ENCODE measurements at regions not wholly inside any gene's neighbourhood (a gene's known extent, or its start where the extent isn't known, plus 50 kb on each side); places are given as distances from the start of the nearest gene placed in this dataset.

DNA sequence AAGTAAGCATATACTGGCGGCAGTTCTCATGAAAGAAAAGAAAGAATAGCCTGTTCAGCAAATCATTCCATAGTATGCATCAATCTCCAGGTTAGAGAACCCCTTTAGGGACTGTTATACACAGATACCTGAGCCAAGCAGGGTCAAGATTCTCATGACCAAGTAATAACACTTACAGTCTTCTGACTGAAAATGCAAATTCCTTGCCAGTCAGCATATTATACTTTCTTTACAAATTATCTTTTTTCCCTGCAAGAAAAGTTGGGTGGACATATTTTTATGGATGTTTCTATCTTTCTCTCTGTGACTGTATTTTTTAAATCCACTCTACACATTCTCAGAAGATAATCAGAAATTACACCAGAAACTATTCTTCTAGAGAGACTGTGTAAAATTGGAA is 120.4 kb upstream of the COL5A2 start:
- no peak overlapping the region for H2BK120ac ChIP-seq (ENCODE audit: low read depth, low read length)
- WGBS (ENCODE audit: extremely low coverage, insufficient coverage, low lambda C conversion rate), result no CpG with 5 or more reads among the region's 1 CpG

DNA sequence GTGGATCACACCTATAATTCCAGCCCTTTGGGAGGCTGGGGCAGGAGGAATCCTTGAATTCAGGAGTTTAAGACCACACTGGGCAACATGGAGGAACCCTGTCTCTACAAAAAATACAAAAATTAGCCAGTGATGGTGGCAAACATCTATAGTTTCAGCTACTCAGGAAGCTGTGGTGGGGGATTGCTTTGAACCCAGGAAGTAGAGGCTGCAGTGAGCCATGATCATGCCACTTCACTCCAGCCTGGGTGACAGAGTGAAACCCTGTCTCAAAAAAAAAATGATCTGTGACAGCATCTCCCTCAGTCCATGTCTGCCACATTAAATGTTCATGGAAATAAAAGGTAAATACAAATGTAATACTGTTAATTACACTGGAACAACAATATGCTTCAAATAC is 121.4 kb upstream of the COL5A2 start:
- Histone ChIP-seq H3K56ac (ENCODE audit: low read length) (no peak overlapping the region), H3K4me1 (ENCODE audit: control insufficient read depth, low read depth, low read length) (no peaks in the 10 kb centered on the region), H2BK5ac (ENCODE audit: low read length) (no peak overlapping the region), H3K27me3 (ENCODE audit: insufficient read depth, low read length, poor library complexity) (no peaks in the 10 kb centered on the region), H2BK120ac (ENCODE audit: low read depth, low read length) (no peak overlapping the region), H3K4me3 (ENCODE audit: low read length) (no peak overlapping the region), H3K18ac (ENCODE audit: low read length) (no peak overlapping the region), H4K5ac (ENCODE audit: low read length) (no peak overlapping the region), H3K36me3 (ENCODE audit: control insufficient read depth, insufficient read depth, low read length) (no peaks in the 10 kb centered on the region), H3K4ac (ENCODE audit: low read depth, low read length) (no peak overlapping the region), H3K9ac (ENCODE audit: low read length) (no peak overlapping the region), H3K27ac (ENCODE audit: low read depth, low read length) (no peak overlapping the region), H2BK15ac (replicated peaks; ENCODE audit: low read depth) (no peak overlapping the region), H2AK5ac (ENCODE audit: low read length) (no peak overlapping the region), H3K4me2 (ENCODE audit: low read length) (no peak overlapping the region), H3K23ac (ENCODE audit: low read length) (no peak overlapping the region), H3K79me2 (ENCODE audit: control insufficient read depth, insufficient read depth, low read length) (no peaks in the 10 kb centered on the region), H3K79me1 (ENCODE audit: low read length) (no peaks in the 10 kb centered on the region), H4K8ac (ENCODE audit: low read depth, low read length) (no peak overlapping the region)
- DNase-seq, result no peak

More for the DNA sequence above, 120.4 kb upstream of the COL5A2 start:
- H4K5ac ChIP-seq (ENCODE audit: low read length), result no peak overlapping the region
- no peak overlapping the region for H3K9ac ChIP-seq (ENCODE audit: low read length)
- no peak overlapping the region for H3K23ac ChIP-seq (ENCODE audit: low read length)
- H3K27me3 ChIP-seq (ENCODE audit: insufficient read depth, low read length, poor library complexity), result no peaks in the 10 kb centered on the region
- H3K4me2 ChIP-seq (ENCODE audit: low read length), result no peak overlapping the region
- H3K18ac ChIP-seq (ENCODE audit: low read length), result no peak overlapping the region
- H3K4ac ChIP-seq (ENCODE audit: low read depth, low read length), result no peak overlapping the region
- no peak overlapping the region for H2BK15ac ChIP-seq (replicated peaks; ENCODE audit: low read depth)
- no peak overlapping the region for H2BK5ac ChIP-seq (ENCODE audit: low read length)
- no peak overlapping the region for H3K27ac ChIP-seq (ENCODE audit: low read depth, low read length)
- H3K4me1 ChIP-seq (ENCODE audit: control insufficient read depth, low read depth, low read length), result no peaks in the 10 kb centered on the region
- H3K4me3 ChIP-seq (ENCODE audit: low read length), result no peak overlapping the region
- DNase-seq, result no peak
- H2AK5ac ChIP-seq (ENCODE audit: low read length), result no peak overlapping the region
- no peaks in the 10 kb centered on the region for H3K79me1 ChIP-seq (ENCODE audit: low read length)
- H3K79me2 ChIP-seq (ENCODE audit: control insufficient read depth, insufficient read depth, low read length), result no peaks in the 10 kb centered on the region
- no peak overlapping the region for H4K8ac ChIP-seq (ENCODE audit: low read depth, low read length)
- no peak overlapping the region for H3K56ac ChIP-seq (ENCODE audit: low read length)
- H3K36me3 ChIP-seq (ENCODE audit: control insufficient read depth, insufficient read depth, low read length), result no peaks in the 10 kb centered on the region

DNA sequence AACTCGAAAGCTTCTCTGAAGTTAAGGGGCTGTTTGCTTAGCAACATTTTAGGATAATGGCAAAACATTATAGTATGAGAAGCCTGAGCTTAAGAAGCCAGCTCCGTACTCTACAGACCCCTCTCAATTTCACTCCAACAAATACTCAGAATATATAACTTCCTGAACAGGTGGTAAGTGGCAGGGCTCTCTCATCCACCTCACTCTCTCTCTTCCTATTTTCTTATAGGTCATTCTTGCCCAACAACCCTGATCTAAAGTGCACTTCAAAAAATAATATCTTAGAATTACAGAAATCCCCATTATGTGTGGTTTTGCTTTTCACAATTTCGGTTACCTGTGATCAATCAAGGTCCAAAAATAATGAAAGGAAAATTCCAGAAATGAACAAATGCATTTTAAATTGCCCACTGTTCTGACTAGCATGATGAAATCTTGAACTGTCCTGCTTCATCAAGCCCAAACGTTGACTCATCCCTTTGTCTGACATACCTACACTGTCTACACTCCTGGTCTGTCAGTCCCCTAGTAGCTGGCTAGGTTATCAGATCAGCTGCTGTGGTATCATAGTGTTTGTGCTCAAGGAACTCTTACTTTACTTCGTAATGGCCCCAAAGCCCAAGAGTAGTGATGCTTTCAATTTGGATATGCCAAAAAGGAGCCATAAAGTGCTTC is 122.8 kb upstream of the COL5A2 start:
- Histone ChIP-seq H3K4me1 (ENCODE audit: control insufficient read depth, low read depth, low read length) (no peaks in the 10 kb centered on the region), H3K79me2 (ENCODE audit: control insufficient read depth, insufficient read depth, low read length) (no peaks in the 10 kb centered on the region), H2AK5ac (ENCODE audit: low read length) (no peak overlapping the region), H3K4me3 (ENCODE audit: low read length) (no peak overlapping the region), H3K27me3 (ENCODE audit: insufficient read depth, low read length, poor library complexity) (no peaks in the 10 kb centered on the region), H3K27ac (ENCODE audit: low read depth, low read length) (no peak overlapping the region), H4K8ac (ENCODE audit: low read depth, low read length) (no peak overlapping the region), H3K4me2 (ENCODE audit: low read length) (no peak overlapping the region), H3K4ac (ENCODE audit: low read depth, low read length) (peak overlapping the region; percentile 36), H3K56ac (ENCODE audit: low read length) (peak overlapping the region; percentile 6), H3K18ac (ENCODE audit: low read length) (peak overlapping the region; percentile 60), H4K5ac (ENCODE audit: low read length) (no peak overlapping the region), H3K79me1 (ENCODE audit: low read length) (no peaks in the 10 kb centered on the region), H2BK120ac (ENCODE audit: low read depth, low read length) (peak overlapping the region; percentile 67), H3K36me3 (ENCODE audit: control insufficient read depth, insufficient read depth, low read length) (no peaks in the 10 kb centered on the region), H3K9ac (ENCODE audit: low read length) (no peak overlapping the region), H2BK15ac (replicated peaks; ENCODE audit: low read depth) (peak overlapping the region; percentile 36), H3K23ac (ENCODE audit: low read length) (no peak overlapping the region), H2BK5ac (ENCODE audit: low read length) (no peak overlapping the region)
- peak; percentile 67 for DNase-seq
- WGBS (ENCODE audit: extremely low coverage, insufficient coverage, low lambda C conversion rate), result no CpG with 5 or more reads among the region's 5 CpGs

GRCh38 chr2:189304360-189304759 is 124.8 kb upstream of the COL5A2 start:
- no peak overlapping the region for H4K5ac ChIP-seq (ENCODE audit: low read length)
- H3K79me2 ChIP-seq (ENCODE audit: control insufficient read depth, insufficient read depth, low read length), result no peaks in the 10 kb centered on the region
- no peaks in the 10 kb centered on the region for H3K27me3 ChIP-seq (ENCODE audit: insufficient read depth, low read length, poor library complexity)
- no peaks in the 10 kb centered on the region for H3K4me1 ChIP-seq (ENCODE audit: control insufficient read depth, low read depth, low read length)
- peak; percentile 34 for DNase-seq
- no peak overlapping the region for H3K18ac ChIP-seq (ENCODE audit: low read length)
- H2BK5ac ChIP-seq (ENCODE audit: low read length), result peak overlapping the region; percentile 49
- no peak overlapping the region for H2BK15ac ChIP-seq (replicated peaks; ENCODE audit: low read depth)
- H3K9ac ChIP-seq (ENCODE audit: low read length), result no peak overlapping the region
- H2BK120ac ChIP-seq (ENCODE audit: low read depth, low read length), result peak overlapping the region; percentile 18
- no peak overlapping the region for H4K8ac ChIP-seq (ENCODE audit: low read depth, low read length)
- no peak overlapping the region for H3K4ac ChIP-seq (ENCODE audit: low read depth, low read length)
- H3K27ac ChIP-seq (ENCODE audit: low read depth, low read length), result no peak overlapping the region
- no peak overlapping the region for H3K4me3 ChIP-seq (ENCODE audit: low read length)
- no peak overlapping the region for H3K23ac ChIP-seq (ENCODE audit: low read length)
- no peak overlapping the region for H2AK5ac ChIP-seq (ENCODE audit: low read length)
- no peaks in the 10 kb centered on the region for H3K79me1 ChIP-seq (ENCODE audit: low read length)
- no CpG with 5 or more reads among the region's 2 CpGs for WGBS (ENCODE audit: extremely low coverage, insufficient coverage, low lambda C conversion rate)
- no peaks in the 10 kb centered on the region for H3K36me3 ChIP-seq (ENCODE audit: control insufficient read depth, insufficient read depth, low read length)
- H3K4me2 ChIP-seq (ENCODE audit: low read length), result no peak overlapping the region
- peak overlapping the region; percentile 32 for H3K56ac ChIP-seq (ENCODE audit: low read length)

GRCh38 chr2:189305291-189305943 is 125.9 kb upstream of the COL5A2 start:
- peak overlapping the region; percentile 96 for H2BK15ac ChIP-seq (replicated peaks; ENCODE audit: low read depth)

More at GRCh38 chr2:189305291-189305943, 125.9 kb upstream of the COL5A2 start:
- Histone ChIP-seq H3K4me1 (ENCODE audit: control insufficient read depth, low read depth, low read length) (no peaks in the 10 kb centered on the region), H4K5ac (ENCODE audit: low read length) (no peak overlapping the region), H3K4ac (ENCODE audit: low read depth, low read length) (peak overlapping the region; percentile 96), H3K79me2 (ENCODE audit: control insufficient read depth, insufficient read depth, low read length) (no peaks in the 10 kb centered on the region), H3K79me1 (ENCODE audit: low read length) (no peaks in the 10 kb centered on the region), H3K4me3 (ENCODE audit: low read length) (no peak overlapping the region), H4K8ac (ENCODE audit: low read depth, low read length) (no peak overlapping the region), H3K18ac (ENCODE audit: low read length) (peak overlapping the region; percentile 90), H2BK120ac (ENCODE audit: low read depth, low read length) (peak overlapping the region; percentile 98), H3K4me2 (ENCODE audit: low read length) (no peak overlapping the region), H3K56ac (ENCODE audit: low read length) (no peak overlapping the region), H3K23ac (ENCODE audit: low read length) (no peak overlapping the region), H3K9ac (ENCODE audit: low read length) (no peak overlapping the region), H3K27me3 (ENCODE audit: insufficient read depth, low read length, poor library complexity) (no peaks in the 10 kb centered on the region), H3K27ac (ENCODE audit: low read depth, low read length) (peak overlapping the region; percentile 13), H3K36me3 (ENCODE audit: control insufficient read depth, insufficient read depth, low read length) (no peaks in the 10 kb centered on the region), H2AK5ac (ENCODE audit: low read length) (no peak overlapping the region), H2BK5ac (ENCODE audit: low read length) (peak overlapping the region; percentile 37)
- no peak for DNase-seq
- no CpG with 5 or more reads among the region's 3 CpGs for WGBS (ENCODE audit: extremely low coverage, insufficient coverage, low lambda C conversion rate)

All from mesendoderm (in vitro differentiated cells).